CD1c-positive myeloid dendritic cell (primary cell): ENCODE measurements at regions not wholly inside any gene's neighbourhood (a gene's known extent, or its start where the extent isn't known, plus 50 kb on each side); places are given as distances from the start of the nearest gene placed in this dataset.

Source experiments
- DNase-seq: peaks from one replicate; pipeline ENCODE4 v3.0.0-alpha.2; 2016; ENCODE audit errors: extremely low spot score

- DNase-seq: no peak
Observed at GRCh38 chr10:130430291-130430690, 294.1 kb downstream of the GLRX3 start.

GRCh38 chr10:130430852-130431704 lies 294.9 kb downstream of the GLRX3 start:
- DNase-seq: no peak

- DNase-seq: no peak
Observed at GRCh38 chr10:130432271-130432670, 296.1 kb downstream of the GLRX3 start.

GRCh38 chr10:130432850-130433249 lies 296.7 kb downstream of the GLRX3 start:
- DNase-seq: no peak

GRCh38 chr10:130434446-130435385 lies 298.5 kb downstream of the GLRX3 start:
- DNase-seq: no peak

GRCh38 chr10:130435961-130436360 lies 299.8 kb downstream of the GLRX3 start:
- no peak for DNase-seq

- no peak for DNase-seq
Observed at GRCh38 chr10:130438861-130439260, 302.7 kb downstream of the GLRX3 start.

- no peak for DNase-seq
Observed at GRCh38 chr10:130439766-130440165, 303.6 kb downstream of the GLRX3 start.

GRCh38 chr10:130440494-130440893 lies 304.3 kb downstream of the GLRX3 start:
- no peak for DNase-seq

- no peak for DNase-seq
Observed at GRCh38 chr10:130440971-130441370, 304.8 kb downstream of the GLRX3 start.

GRCh38 chr10:130443066-130443465 lies 306.9 kb downstream of the GLRX3 start:
- DNase-seq: no peak

- no peak for DNase-seq
Observed at GRCh38 chr10:130453036-130453720, 317.0 kb downstream of the GLRX3 start.

GRCh38 chr10:130453721-130454542 lies 317.7 kb downstream of the GLRX3 start:
- no peak for DNase-seq

GRCh38 chr10:130454543-130455000 lies 318.4 kb downstream of the GLRX3 start:
- DNase-seq: no peak

GRCh38 chr10:130455111-130455695 lies 319.0 kb downstream of the GLRX3 start:
- DNase-seq: no peak

GRCh38 chr10:130455791-130456190 lies 319.6 kb downstream of the GLRX3 start:
- no peak for DNase-seq

- no peak for DNase-seq
Observed at GRCh38 chr10:130456616-130457015, 320.4 kb downstream of the GLRX3 start.

GRCh38 chr10:130458509-130458908 lies 322.3 kb downstream of the GLRX3 start:
- DNase-seq: no peak

GRCh38 chr10:130459011-130459410 lies 322.8 kb downstream of the GLRX3 start:
- DNase-seq: no peak

- DNase-seq: no peak
Observed at GRCh38 chr10:130459851-130460490, 323.8 kb downstream of the GLRX3 start.
